ENCODE measurements at regions not wholly inside any gene's neighbourhood (a gene's known extent, or its start where the extent isn't known, plus 50 kb on each side); places are given as distances from the start of the nearest gene placed in this dataset.

GRCh38 chr2:83756219-83756618 is 702.9 kb downstream of the SUCLG1 start:
- H3K36me3 ChIP-seq (ENCODE audit: insufficient read depth, low read length, poor library complexity, severe bottlenecking): no peaks in the 10 kb centered on the region
- peaks cover 31% of the 10 kb centered on the region for H3K9me3 ChIP-seq (ENCODE audit: low read depth, low read length, poor library complexity, severe bottlenecking)
- ChIA-PET POLR2A (ENCODE audit: low non-redundant PET) (no interaction called here), CTCF (no interaction called here)
- BruUV-seq (replicated peaks): no TSS peak
- H3K27ac ChIP-seq (ENCODE audit: low read depth, low read length, poor library complexity, severe bottlenecking): no peak overlapping the region
- no peaks in the 10 kb centered on the region for H3K27me3 ChIP-seq (replicated peaks; ENCODE audit: insufficient read depth, low read depth, low read length, poor library complexity)
- no peak overlapping the region for H3K4me3 ChIP-seq (ENCODE audit: low read depth, low read length, poor library complexity, severe bottlenecking)
- DNase-seq (ENCODE audit: low spot score): no peak
- intact Hi-C loops (cut with micrococcal nuclease; ENCODE audit: unreplicated experiment): no loop called here
- no peaks in the 10 kb centered on the region for H3K4me1 ChIP-seq (ENCODE audit: insufficient read depth, low read length, poor library complexity, severe bottlenecking)
- TF ChIP-seq CTCF (conservative IDR thresholded peaks at IDR 0.05; ENCODE audit: low read depth, low read length): no peak
- no peak for TF ChIP-seq EZH2 (IDR thresholded peaks at IDR 0.05; ENCODE audit: borderline replicate concordance, low read depth, low read length, poor library complexity, severe bottlenecking)

- intact Hi-C loops (cut with micrococcal nuclease; ENCODE audit: unreplicated experiment): no loop called here
- CTCF ChIA-PET: no interaction called here
- Histone ChIP-seq H3K27me3 (replicated peaks; ENCODE audit: insufficient read depth, low read depth, low read length, poor library complexity) (no peaks in the 10 kb centered on the region), H3K4me3 (ENCODE audit: low read depth, low read length, poor library complexity, severe bottlenecking) (no peak overlapping the region), H3K4me1 (ENCODE audit: insufficient read depth, low read length, poor library complexity, severe bottlenecking) (no peaks in the 10 kb centered on the region), H3K36me3 (ENCODE audit: insufficient read depth, low read length, poor library complexity, severe bottlenecking) (no peaks in the 10 kb centered on the region), H3K9me3 (ENCODE audit: low read depth, low read length, poor library complexity, severe bottlenecking) (no peaks in the 10 kb centered on the region), H3K27ac (ENCODE audit: low read depth, low read length, poor library complexity, severe bottlenecking) (no peak overlapping the region)
- POLR2A ChIA-PET (ENCODE audit: low non-redundant PET): no interaction called here
- TF ChIP-seq EZH2 (IDR thresholded peaks at IDR 0.05; ENCODE audit: borderline replicate concordance, low read depth, low read length, poor library complexity, severe bottlenecking): no peak
- no peak for TF ChIP-seq CTCF (conservative IDR thresholded peaks at IDR 0.05; ENCODE audit: low read depth, low read length)
- BruUV-seq (replicated peaks): no TSS peak
- no peak for DNase-seq (ENCODE audit: low spot score)
Measured at GRCh38 chr2:83747141-83747540, 711.9 kb downstream of the SUCLG1 start.

GRCh38 chr2:83744855-83745254 is 714.2 kb downstream of the SUCLG1 start:
- Histone ChIP-seq H3K4me1 (ENCODE audit: insufficient read depth, low read length, poor library complexity, severe bottlenecking) (no peaks in the 10 kb centered on the region), H3K4me3 (ENCODE audit: low read depth, low read length, poor library complexity, severe bottlenecking) (no peak overlapping the region), H3K27me3 (replicated peaks; ENCODE audit: insufficient read depth, low read depth, low read length, poor library complexity) (no peaks in the 10 kb centered on the region), H3K27ac (ENCODE audit: low read depth, low read length, poor library complexity, severe bottlenecking) (no peak overlapping the region), H3K36me3 (ENCODE audit: insufficient read depth, low read length, poor library complexity, severe bottlenecking) (no peaks in the 10 kb centered on the region), H3K9me3 (ENCODE audit: low read depth, low read length, poor library complexity, severe bottlenecking) (peaks cover 11% of the 10 kb centered on the region)
- CTCF ChIA-PET: no interaction called here
- no peak for DNase-seq (ENCODE audit: low spot score)
- TF ChIP-seq EZH2 (IDR thresholded peaks at IDR 0.05; ENCODE audit: borderline replicate concordance, low read depth, low read length, poor library complexity, severe bottlenecking) (no peak), CTCF (conservative IDR thresholded peaks at IDR 0.05; ENCODE audit: low read depth, low read length) (no peak)
- BruUV-seq (replicated peaks): no TSS peak
- intact Hi-C loops (cut with micrococcal nuclease; ENCODE audit: unreplicated experiment): no loop called here
- POLR2A ChIA-PET (ENCODE audit: low non-redundant PET): no interaction called here

Measured in A673 (cell line).